Activated CD4-positive, alpha-beta T cell treated with anti-CD3 and anti-CD28 coated beads, Interleukin-2, Interleukin-6, amounts not matched to agents 100 ng/mL and 50 ng/mL, durations not matched to agents 16 hours and 8 hours (primary cell): ENCODE measurements at regions not wholly inside any gene's neighbourhood (a gene's known extent, or its start where the extent isn't known, plus 50 kb on each side); places are given as distances from the start of the nearest gene placed in this dataset.
"Not testable (repeated sequence)": the region's sequence is repeated elsewhere in the genome, so short reads cannot be mapped to it uniquely, and the experiment has no call there.

Experiments
- DNase-seq: peaks from one replicate; pipeline ENCODE4 v3.0.0-alpha.2; 2020

DNA sequence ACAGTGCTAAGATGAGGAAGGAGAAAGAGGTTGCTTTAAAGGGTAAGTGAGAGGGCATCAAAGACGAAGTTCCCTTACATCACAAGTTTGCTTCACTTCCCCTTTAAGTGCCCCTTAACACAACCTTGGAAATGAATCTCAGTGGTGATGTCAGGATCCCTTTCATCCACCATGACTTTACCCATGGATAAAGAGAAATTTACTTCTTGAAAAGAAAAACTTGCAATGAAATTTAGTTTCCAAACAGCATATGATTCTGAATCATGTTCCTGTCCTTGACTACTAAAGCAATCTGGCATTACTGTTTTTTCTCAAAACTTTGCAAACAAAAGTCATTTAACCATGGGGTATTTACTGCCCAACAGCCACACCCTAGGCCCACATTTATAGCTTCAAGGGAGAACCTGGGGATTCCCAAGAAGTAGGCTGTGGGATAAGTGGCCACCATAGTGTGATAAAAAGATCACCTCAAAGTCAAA, 135.9 kb downstream of the ITGB8 start:
- no peak for DNase-seq

DNA sequence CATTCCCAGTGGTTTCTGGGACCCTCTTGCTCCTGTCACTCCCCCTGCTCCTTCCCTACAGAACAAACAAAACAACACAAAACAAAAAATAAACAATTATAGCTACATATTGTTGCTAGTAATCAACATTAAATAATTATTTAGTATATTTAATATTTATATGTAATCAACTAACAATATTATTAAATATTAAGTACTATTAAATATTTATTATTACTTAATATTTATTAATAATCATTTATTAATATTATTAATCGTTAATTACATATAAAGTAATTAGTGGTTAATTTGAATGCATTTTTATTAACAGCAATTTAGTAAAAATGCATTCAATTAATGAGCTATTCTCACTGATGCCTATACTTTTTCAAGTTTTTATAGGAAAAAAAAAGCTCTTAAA, 139.4 kb downstream of the ITGB8 start:
- DNase-seq = no peak

- DNase-seq = no peak
Observed at GRCh38 chr7:20470726-20471125, 140.0 kb downstream of the ITGB8 start.

DNA sequence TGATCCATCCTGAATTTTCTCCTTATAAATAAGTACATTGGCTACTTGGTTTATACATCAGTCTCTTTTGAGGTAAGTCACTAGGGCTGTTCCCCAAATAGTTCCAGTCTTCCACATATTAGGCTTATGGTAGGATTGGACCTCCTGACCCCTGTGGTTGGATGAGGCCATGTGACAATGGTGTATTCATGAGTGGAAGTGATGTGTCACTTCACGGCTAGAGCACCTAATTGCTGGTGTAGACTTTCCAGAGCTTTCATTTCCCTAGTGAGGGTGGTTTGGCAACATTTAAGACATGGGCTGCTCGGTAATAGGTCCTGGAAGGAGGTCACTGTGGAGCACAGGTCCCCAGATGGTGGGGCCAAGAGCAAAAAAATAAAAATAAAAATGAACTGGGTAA, 141.2 kb upstream of the ABCB5 start:
- no peak for DNase-seq

DNA sequence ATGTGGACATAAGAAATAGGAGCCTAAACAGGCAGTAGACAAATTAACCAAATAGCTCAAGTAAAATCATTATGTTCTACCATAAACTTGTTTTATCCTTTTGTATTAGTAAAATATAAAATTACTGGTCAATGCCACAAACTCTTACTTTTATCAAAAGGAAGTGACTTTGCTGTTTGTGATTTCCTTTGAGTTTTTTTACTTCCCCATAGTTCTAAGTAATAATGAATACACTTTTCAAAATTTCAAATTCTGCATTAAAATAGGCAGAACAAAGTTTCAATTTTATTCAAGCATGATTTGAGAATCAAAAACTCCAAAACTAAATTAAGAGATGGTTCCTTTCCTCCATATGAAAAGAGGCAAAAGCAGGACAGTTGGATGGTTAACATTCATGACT, 139.7 kb upstream of the ABCB5 start:
- DNase-seq = no peak

DNA sequence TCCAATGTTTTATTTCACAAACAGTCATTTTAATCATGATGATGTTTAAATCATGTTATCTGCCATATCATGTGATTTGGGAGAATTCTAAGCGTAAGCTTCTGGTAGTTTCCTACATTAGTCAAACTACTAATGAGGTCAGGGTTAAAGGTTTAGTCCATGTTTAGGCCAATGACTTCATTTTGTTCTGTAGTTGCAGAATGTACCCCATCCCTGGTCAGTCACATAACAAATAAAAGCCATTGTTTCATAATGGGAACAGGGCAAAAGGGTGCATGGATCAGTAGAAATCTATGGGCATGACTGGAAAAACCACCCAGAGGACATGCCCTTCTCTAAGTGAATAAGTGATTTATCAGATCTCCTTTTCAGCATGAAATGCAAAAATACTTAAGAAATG, 138.4 kb upstream of the ABCB5 start:
- DNase-seq = no peak

DNA sequence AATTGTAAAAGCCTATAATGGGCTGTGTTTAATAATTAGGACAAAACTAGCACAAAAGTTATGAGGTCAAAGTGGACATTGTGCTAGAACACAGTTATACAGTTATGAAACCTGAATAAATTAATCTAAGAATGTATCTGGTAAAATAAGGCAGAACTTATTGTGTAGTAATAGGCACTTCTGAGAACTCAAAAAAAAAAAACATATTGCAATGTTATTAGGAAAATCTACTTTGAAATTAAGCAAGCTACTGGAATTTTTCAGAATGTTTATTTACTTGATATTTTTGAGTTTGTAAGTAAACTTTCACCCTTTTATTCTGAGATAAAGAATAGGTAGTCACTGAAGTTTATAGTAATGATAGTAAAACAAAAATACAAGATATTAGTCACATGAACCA, 135.8 kb upstream of the ABCB5 start:
- no peak for DNase-seq

DNA sequence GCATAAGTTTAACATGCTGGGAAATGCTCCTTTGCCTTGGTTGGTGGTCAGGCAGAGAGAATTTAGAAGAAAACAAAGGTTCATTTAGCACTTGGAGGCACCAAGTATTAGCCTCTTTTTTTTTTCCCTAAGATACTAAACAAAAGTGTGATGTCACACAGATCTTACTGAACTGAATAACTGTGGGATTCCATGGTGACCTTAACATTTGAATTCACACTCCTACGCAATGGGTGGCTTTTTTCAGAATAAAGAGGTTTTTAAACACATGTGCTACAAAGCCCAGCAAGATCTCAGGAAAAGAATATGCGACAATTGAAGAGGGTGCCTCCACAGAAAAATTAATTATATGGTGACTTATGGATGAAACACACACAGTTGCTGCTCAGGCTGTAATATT, 133.4 kb upstream of the ABCB5 start:
- DNase-seq = no peak

DNA sequence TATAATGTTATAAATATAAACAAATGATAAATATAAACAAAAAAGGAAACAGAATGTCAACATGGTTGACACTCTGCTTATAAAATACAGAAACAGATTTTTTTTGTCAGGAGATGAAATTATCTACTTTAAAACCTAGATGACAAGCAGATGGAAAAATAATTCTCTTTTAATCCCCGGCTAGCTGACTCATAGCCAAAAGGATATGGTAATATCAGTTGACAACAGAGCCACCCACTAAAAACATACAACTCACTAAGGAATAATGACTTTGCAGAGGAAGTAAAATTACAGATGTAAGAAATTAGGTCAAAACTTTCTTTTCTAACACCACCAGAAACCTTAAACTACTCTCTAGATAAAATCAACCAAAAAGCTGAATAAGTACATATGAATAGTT, 131.1 kb upstream of the ABCB5 start:
- DNase-seq = no peak

- DNase-seq = no peak
Observed at GRCh38 chr7:20488850-20489249, 126.6 kb upstream of the ABCB5 start.

- DNase-seq = no peak
Observed at GRCh38 chr7:20491284-20491683, 124.2 kb upstream of the ABCB5 start.

- DNase-seq = no peak
Observed at GRCh38 chr7:20494566-20494965, 120.9 kb upstream of the ABCB5 start.

DNA sequence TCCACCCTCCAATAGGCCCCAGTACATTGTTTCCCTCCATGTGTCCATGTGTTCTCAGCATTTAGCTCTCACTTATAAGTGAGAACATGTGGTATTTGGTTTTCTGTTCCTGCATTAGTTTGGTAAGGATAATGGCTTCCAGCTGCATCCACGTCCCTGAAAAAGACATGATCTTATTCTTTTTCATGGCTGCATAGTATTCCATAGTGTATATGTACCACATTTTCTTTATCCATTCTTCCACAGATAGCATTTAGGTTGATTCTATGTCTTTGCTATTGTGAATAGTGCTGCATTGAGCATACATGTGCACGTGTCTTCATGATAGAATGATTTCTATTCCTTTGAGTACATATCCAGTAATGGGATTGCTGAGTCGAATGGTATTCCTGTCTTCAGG, 114.0 kb upstream of the ABCB5 start:
- not testable (repeated sequence) for DNase-seq

DNA sequence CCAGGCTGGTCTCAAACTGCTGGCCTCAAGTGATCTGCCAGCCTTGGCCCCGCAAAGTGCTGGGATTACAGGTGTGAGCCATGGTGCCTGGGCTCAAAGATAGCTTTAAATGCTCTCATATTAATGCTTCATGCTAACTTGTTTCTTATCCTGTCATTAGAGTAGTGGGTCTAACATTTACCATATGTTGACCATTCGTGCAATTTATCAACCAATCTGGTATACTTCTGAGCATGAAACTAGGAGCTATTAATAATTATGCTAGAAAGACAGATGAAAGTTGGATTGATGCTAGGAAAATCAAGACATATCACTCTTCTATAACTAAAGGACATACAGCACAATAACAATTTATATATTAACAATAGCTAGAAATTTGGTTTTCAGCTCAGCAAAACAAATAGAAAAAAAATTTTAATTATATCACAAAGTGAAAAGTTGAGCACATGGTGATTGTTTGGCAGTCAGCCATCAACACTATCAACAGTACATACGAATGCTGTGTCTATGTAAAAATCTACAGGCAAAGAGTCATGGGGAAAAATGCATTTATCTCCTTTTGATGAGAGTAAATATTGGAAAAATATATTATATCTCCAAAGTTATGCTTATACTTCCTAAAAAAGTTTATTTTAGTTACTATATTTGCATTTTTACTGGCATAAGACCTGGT, 112.1 kb upstream of the ABCB5 start:
- no peak for DNase-seq

DNA sequence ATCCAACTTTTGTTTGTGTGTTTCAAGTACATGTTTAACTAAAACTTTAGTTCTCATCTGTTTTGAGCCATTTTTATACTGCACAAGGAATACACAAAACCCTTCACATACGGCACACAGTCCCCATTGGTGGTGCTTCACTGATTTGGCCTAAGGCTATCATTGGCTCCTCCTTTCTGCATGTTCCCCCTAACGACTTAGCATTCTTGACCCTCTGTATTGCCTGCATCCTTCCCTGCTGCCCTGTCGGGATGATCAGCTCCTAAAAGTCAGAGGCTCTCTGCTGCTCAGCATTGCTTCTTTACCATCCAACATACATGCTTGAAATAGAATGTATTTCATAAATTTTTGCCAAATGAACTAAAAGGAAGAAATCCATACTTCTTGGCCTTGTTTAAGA, 111.4 kb upstream of the ABCB5 start:
- DNase-seq = no peak

- DNase-seq = no peak
Observed at GRCh38 chr7:20506175-20506574, 109.3 kb upstream of the ABCB5 start.

GRCh38 chr7:20507157-20507556, 108.3 kb upstream of the ABCB5 start:
- no peak for DNase-seq

DNA sequence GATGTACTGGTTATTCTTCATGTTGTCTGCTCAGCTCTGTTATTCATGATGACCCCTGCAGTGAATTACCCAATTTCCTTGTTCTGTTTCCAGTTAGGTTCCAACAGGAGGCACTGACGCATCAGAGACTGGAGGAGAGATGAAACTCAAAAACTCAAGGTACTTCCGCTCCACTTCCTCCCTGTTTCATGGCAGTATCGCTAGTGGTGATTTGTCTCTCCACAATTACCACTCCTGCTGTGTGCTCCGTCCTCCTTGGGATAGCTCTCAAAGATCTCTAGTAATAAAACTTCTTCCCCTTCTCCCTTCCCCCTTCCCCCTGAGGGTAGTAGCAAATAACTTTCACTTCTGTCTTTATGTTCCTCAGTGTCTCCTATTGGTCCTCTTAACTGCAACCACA, 107.4 kb upstream of the ABCB5 start:
- no peak for DNase-seq

DNA sequence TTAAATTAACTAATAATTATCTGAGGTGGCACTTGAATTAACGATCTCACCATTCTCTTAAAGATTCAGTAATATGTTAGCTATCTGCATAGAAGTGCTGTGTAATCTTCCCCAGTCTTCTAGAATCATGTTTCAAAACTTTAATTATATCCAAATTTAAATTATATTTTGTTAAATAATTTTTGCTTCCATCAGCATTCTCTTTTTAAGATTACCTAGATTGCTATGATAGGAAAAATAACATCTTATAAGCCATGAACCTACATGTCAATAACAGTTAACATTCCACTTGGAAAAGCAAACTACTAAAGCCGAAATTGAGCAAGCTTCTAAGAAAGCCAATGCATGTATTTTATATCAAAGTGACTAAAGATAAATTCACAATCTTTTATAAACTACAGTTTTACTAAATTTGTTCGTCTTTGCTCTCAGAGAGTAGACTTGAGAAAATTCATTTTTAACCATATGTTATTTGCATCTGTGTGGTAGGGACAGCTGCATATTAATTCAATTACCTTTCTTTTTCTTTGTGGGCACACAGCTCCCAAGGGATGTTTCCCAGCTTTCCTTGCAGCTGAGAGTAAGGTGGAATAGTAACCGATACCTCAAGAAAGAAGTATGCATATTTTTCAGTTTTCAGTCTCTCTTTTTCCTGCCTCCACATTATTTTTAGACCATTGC, 105.4 kb upstream of the ABCB5 start:
- DNase-seq = no peak

- DNase-seq = no peak
Observed at GRCh38 chr7:20510573-20510900, 104.9 kb upstream of the ABCB5 start.

- no peak for DNase-seq
Observed at GRCh38 chr7:20513341-20513740, 102.1 kb upstream of the ABCB5 start.

DNA sequence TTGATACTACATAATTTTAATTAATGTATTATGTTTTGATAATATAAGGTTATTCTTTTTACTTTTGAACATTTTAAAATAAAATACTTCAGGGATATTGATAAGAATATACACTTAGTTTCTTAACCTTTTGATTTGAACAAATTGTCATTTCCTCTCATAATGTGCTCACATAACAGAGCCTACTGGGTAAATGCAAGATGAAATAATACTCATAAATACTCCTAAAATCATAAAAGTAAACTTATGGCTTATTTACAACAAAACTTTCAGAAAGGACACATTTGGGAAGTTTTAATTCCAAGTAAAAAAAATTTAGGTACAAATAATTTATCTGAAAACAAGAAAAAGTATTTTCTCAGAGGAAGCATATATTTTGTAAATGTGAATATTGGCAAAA, 101.6 kb upstream of the ABCB5 start:
- no peak for DNase-seq

- DNase-seq = no peak
Observed at GRCh38 chr7:20514364-20514763, 101.1 kb upstream of the ABCB5 start.

- no peak for DNase-seq
Observed at GRCh38 chr7:20519645-20520044, 95.8 kb upstream of the ABCB5 start.

GRCh38 chr7:20520530-20520929, 94.9 kb upstream of the ABCB5 start:
- DNase-seq = no peak
